ENCODE measurements at regions not wholly inside any gene's neighbourhood (a gene's known extent, or its start where the extent isn't known, plus 50 kb on each side); places are given as distances from the start of the nearest gene placed in this dataset.
A peak's percentile ranks its signal among the peaks of the same experiment; 100 is the strongest.

DNA sequence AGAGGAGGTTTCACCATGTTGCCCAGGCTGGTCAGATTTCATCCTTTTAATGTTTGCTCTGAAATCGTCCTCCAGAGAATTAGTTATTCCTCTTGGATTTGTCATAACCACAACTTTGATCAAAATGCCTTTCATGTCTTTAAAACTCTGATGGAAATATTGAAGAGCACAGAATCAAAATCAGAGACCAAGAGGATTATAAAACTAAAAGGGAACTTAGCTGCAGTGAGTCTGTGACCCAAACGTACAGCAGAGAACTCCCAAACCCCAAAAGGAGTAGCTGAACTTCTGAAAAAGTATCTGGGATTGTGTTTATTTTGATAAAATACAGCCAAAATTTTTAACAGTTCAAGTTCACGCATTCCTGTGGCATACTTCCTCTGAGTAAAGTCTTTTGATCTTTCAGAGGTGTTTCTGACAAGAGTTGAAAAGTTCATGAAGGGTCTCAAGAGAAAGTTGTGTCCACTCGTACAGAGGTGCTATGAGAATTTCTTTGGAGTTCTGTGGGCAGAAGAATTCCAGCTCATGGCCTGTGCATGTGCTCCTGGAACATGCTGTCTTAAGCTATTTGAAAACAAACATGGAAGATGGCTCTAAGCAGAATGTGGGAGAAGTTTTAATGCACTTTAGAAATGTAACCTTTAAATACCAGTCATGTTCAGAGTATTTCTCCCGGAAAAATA lies 124.0 kb downstream of the ESM1 start:
- in situ Hi-C loops (cut with HindIII; ENCODE audit: low sequenced_read_pairs): no loop called here
- no peak for DNase-seq (ENCODE audit: low spot score)

GRCh38 chr5:54860321-54860720 lies 125.1 kb downstream of the ESM1 start:
- no peak for DNase-seq (ENCODE audit: low spot score)
- in situ Hi-C loops (cut with HindIII; ENCODE audit: low sequenced_read_pairs): no loop called here

DNA sequence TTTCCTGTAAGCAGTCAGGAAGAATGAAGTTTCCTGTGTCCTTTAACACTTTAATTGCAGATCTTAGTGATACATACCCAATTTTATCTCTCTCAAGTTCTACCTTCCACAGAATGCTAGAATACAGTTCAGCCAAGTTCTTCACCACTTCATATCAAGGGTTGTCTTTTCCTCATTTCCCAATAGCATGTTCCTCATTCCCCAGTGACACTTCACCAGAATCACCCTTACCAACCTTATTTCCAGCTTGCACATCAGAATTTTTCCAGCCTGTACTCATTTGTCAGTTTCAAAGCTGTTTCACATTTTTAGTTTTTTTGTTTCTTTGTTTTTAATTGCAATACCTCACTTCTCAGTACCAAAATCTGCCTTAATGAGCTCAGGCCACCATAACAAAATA lies 126.1 kb downstream of the ESM1 start:
- in situ Hi-C loops (cut with HindIII; ENCODE audit: low sequenced_read_pairs): no loop called here
- no peak for DNase-seq (ENCODE audit: low spot score)

- in situ Hi-C loops (cut with HindIII; ENCODE audit: low sequenced_read_pairs): no loop called here
- no peak for DNase-seq (ENCODE audit: low spot score)
Measured at GRCh38 chr5:54854883-54855581, 130.4 kb downstream of the ESM1 start.

DNA sequence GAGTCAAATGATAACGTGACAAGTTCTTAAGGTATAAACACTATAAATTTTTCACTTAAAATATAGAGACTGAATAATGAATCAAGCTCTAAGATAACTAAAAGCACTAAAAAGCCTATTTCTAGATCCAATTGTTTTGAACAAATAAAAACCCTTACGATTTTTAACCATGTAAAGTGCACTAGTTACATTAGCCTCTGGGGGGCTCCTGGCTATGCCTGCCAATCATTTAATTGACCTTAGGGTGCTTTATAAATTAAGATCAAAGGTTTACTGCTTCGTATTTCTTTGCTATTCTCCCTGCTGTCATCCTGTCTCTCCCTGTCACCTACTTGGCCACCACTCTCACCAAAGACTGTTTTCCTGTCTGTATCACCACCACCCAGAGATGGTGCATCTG lies 133.4 kb downstream of the ESM1 start:
- in situ Hi-C loops (cut with HindIII; ENCODE audit: low sequenced_read_pairs): no loop called here
- DNase-seq (ENCODE audit: low spot score): no peak

DNA sequence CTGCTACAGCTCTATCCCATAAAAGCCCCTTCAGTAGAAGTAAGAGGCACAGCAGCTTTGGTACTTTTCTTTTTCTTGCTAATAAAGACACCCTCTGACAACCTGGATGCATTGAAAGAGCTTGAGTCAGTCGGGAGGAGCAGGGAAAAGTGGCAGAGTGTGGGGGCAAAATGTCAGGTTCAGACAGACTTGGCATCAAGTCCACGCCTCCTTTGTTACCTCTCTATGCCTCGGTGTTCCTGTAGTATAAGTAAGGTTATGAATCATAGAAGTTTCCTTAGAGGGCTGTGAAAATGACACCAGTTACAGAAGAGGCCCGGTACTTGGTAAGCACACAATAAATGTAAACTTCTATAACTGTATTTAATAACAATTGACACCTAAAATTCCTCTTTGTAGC lies 133.9 kb downstream of the ESM1 start:
- no peak for DNase-seq (ENCODE audit: low spot score)
- in situ Hi-C loops (cut with HindIII; ENCODE audit: low sequenced_read_pairs): no loop called here

DNA sequence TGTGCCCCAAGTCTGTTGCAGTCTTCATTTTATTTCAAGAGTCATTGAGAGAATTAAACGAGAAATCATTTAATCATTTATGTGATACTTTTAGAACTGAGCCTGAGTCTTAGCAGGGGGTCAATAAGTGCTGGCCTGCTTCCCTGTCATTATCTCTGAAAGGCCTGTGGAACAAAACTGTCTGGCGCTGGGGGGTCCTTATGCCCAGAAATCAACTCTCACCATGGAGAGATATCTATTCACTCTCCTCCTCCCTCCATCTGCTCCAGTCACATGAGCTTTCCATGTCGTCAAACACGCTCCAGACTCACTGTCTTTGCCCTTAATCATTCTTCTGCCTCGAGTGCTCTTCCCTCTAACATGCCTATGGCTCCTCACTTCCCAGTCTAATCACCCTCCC lies 136.8 kb downstream of the ESM1 start:
- in situ Hi-C loops (cut with HindIII; ENCODE audit: low sequenced_read_pairs): no loop called here
- DNase-seq (ENCODE audit: low spot score): peak; percentile 20

- no peak for DNase-seq (ENCODE audit: low spot score)
- in situ Hi-C loops (cut with HindIII; ENCODE audit: low sequenced_read_pairs): no loop called here
Measured at GRCh38 chr5:54845567-54845941, 139.8 kb downstream of the ESM1 start.

DNA sequence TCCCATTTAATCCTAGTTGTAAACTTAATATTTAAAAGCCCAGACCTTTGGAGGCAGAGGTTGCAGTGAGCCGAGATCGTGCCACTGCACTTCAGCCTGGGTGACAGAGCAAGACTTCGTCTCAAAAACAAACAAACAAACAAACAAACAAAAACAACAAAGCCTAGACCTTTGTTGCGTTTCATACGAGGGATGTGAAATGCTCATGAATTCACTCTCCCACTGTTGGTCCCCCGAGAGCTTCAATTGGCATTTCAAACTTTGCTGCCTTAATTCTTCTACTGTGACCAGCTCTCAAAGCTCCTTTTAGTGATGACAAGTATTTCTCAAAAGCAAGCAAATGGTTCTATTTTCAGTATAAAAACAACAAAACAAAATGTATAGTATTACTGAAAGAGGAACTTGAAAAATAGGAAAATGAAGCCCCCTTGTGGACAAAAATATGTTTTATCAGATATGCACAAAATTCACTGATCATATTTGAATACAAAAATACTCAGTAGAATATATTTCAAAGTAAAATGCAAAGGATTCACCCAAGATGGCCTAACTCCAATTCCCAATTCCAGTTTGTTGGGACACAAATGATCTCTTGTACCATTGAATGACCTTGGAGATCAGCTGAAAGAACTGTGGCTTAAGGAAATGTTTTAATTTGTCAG lies 140.4 kb downstream of the ESM1 start:
- in situ Hi-C loops (cut with HindIII; ENCODE audit: low sequenced_read_pairs): no loop called here
- peak; percentile 59 for DNase-seq (ENCODE audit: low spot score)

DNA sequence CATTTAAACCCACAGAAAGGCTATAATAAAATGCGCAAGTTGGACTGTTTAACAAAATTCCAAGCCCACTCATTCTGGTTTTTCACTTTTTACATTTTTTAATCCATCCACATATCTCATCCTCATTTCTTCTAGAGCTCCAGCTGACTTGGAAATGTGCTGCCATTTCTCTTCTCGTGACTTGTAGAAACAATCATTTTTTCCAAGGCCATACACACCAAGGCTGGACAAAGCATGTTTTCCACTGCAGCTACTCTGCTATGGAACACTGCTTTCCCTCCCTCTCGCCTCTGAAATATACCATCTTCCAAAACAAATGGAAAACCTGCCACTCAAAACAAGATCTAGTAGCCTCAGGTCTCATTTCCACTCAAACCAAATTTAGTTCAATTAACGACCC lies 141.1 kb downstream of the ESM1 start:
- in situ Hi-C loops (cut with HindIII; ENCODE audit: low sequenced_read_pairs): no loop called here
- no peak for DNase-seq (ENCODE audit: low spot score)

DNA sequence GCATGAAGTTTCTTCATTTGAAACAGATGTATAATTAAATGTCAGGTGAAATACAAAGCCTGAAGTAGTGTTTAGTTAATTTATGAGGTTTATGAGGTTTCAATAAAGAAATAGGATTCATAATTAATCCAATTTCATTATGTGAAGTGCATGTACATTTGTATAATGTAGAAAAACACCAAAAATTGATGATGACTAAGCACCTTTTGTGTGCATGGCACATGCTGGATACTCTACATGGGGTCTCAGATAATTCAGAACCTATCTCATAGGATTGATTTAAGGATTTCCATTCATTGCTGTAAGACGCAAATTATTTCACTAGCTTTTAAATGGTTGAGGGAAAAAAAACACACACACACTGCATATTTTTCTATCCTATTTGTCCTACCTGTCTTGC lies 143.9 kb downstream of the ESM1 start:
- in situ Hi-C loops (cut with HindIII; ENCODE audit: low sequenced_read_pairs): no loop called here
- no peak for DNase-seq (ENCODE audit: low spot score)

- no peak for DNase-seq (ENCODE audit: low spot score)
- in situ Hi-C loops (cut with HindIII; ENCODE audit: low sequenced_read_pairs): no loop called here
Measured at GRCh38 chr5:54838843-54839242, 146.6 kb downstream of the ESM1 start.

DNA sequence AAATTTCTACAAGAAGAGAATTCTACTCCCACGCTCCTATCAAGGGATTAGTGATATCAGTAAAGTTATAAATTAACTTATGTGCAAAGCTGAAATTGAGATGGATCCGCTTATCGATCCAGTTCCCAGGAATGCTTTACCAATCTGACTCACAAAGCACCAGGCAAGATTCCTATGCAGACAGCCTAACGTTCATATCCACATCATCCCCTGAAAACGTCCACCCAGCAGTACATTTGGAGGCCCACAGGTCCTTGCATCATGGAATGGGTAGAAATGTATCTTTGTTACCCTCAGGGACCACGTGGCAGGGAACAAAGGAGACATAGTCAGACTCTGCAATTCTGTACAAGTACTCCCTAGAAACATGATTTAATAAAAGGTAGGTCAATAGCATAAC lies 147.4 kb downstream of the ESM1 start:
- in situ Hi-C loops (cut with HindIII; ENCODE audit: low sequenced_read_pairs): no loop called here

GRCh38 chr5:54837093-54837492 lies 148.3 kb downstream of the ESM1 start:
- DNase-seq (ENCODE audit: low spot score): no peak
- in situ Hi-C loops (cut with HindIII; ENCODE audit: low sequenced_read_pairs): no loop called here

More for the DNA sequence above, 147.4 kb downstream of the ESM1 start:
- no peak for DNase-seq (ENCODE audit: low spot score)

GRCh38 chr5:54835647-54836046 lies 149.7 kb downstream of the ESM1 start:
- in situ Hi-C loops (cut with HindIII; ENCODE audit: low sequenced_read_pairs): no loop called here

DNA sequence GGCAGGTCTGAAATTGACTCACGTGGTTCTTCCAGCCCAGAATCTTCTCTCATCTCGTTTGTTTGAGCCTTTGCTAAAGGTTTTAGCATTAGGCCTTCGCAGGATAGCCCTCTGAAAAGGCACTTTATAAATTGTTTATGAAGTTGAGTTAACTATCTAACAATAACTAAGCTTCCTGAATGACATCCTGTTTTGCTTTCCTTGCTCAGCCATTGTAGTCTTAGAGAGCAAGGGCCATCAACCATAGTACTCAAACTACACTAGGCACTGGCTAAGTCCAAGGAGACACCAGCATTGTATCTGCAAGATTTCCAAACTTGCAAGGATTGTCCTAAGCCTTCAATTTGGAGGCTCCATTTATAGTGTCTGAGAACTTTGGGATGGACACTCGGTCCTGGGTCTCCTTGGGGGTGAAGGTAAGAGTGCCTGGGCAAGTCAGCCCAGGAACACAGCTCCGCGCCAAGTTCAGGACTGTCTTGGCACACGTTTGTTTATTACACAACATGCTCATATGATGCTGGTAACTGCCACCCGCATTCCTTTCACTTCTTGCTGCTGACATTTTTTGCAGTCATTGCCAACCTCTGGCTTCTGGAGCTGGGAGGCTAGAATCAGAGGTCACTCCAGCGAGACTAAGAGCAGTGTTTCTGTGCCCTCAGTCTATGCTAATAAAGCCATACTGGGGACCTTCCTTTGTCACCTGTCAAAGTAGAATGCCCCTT lies 151.1 kb downstream of the ESM1 start:
- in situ Hi-C loops (cut with HindIII; ENCODE audit: low sequenced_read_pairs): no loop called here
- no peak for DNase-seq (ENCODE audit: low spot score)

More at GRCh38 chr5:54835647-54836046, 149.7 kb downstream of the ESM1 start:
- no peak for DNase-seq (ENCODE audit: low spot score)

GRCh38 chr5:54833590-54833989 lies 151.8 kb downstream of the ESM1 start:
- in situ Hi-C loops (cut with HindIII; ENCODE audit: low sequenced_read_pairs): no loop called here

DNA sequence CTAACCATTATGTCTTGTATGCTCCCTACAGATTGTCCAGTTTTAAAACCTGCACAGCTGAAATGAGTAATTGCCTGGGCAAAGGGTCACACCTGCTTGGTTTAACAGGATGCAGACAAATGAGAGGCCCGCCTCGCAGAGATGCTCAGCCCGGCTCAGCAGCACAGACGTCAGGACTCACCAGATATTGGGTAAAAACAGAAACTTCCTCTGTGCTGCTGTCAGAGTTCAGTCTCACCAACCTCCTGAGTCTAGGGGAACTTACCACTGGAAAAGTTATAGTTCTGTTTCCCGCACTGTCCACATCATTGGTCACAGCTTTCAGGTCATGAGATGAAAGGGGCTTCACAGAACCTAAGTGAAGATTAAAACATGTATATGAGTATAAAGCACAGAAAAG lies 152.5 kb downstream of the ESM1 start:
- no peak for DNase-seq (ENCODE audit: low spot score)
- in situ Hi-C loops (cut with HindIII; ENCODE audit: low sequenced_read_pairs): no loop called here

More at GRCh38 chr5:54833590-54833989, 151.8 kb downstream of the ESM1 start:
- DNase-seq (ENCODE audit: low spot score): no peak

- in situ Hi-C loops (cut with HindIII; ENCODE audit: low sequenced_read_pairs): no loop called here
Measured at GRCh38 chr5:54832045-54832444, 153.3 kb downstream of the ESM1 start.

DNA sequence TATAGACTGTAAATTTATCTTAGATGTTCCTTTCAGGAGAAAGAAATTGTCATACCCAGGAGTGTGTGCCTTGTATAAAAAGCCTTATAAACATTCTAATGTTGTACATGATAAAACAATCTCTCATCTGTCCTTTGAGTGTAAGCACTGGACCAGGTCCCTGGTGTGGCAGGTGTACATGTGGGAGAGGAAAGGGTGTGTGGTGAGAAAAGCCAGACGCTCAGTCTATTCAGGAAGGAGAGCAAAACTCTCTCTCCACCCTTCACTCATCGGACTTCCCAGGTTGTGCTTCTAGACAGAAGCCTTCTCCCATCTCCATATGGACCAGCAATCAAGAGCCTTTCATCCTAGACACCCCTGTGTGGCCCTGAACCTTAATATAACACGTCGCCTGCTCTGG lies 154.2 kb downstream of the ESM1 start:
- in situ Hi-C loops (cut with HindIII; ENCODE audit: low sequenced_read_pairs): no loop called here

More at GRCh38 chr5:54832045-54832444, 153.3 kb downstream of the ESM1 start:
- no peak for DNase-seq (ENCODE audit: low spot score)

More for the DNA sequence above, 154.2 kb downstream of the ESM1 start:
- DNase-seq (ENCODE audit: low spot score): no peak

Measured in G401 (cell line).